ENCODE measurements at regions not wholly inside any gene's neighbourhood (a gene's known extent, or its start where the extent isn't known, plus 50 kb on each side); places are given as distances from the start of the nearest gene placed in this dataset.
A peak's percentile ranks its signal among the peaks of the same experiment; 100 is the strongest.

GRCh38 chr5:144577676-144578075 is 407.0 kb downstream of the KCTD16 start:
- Histone ChIP-seq H3K79me2 (ENCODE audit: insufficient read depth, low read length) (no peaks in the 10 kb centered on the region), H3K27ac (ENCODE audit: low read depth, low read length) (no peak overlapping the region), H4K20me1 (ENCODE audit: insufficient read depth, low read length) (no peaks in the 10 kb centered on the region), H2AFZ (ENCODE audit: low read depth, low read length) (no peak overlapping the region), H3K4me1 (ENCODE audit: insufficient read depth, low read length) (no peaks in the 10 kb centered on the region), H3K36me3 (ENCODE audit: insufficient read depth, low read length) (no peaks in the 10 kb centered on the region), H3K4me3 (ENCODE audit: insufficient read depth, low read depth, low read length) (no peak overlapping the region), H3K9me3 (ENCODE audit: insufficient read depth, low read depth, low read length) (no peaks in the 10 kb centered on the region), H3K9ac (ENCODE audit: low read length) (no peak overlapping the region), H3K27me3 (ENCODE audit: insufficient read depth, low read length) (no peaks in the 10 kb centered on the region), H3K4me2 (ENCODE audit: low read length) (no peak overlapping the region)
- DNase-seq (ENCODE audit: low read depth) (no peak), FAIRE-seq (no peak)
- Mint-ChIP-seq H3K4me1 (ENCODE audit: low read depth, unreplicated experiment) (no peaks in the 10 kb centered on the region), H3K9me3 (ENCODE audit: unreplicated experiment) (no peaks in the 10 kb centered on the region), H3K27me3 (ENCODE audit: low read depth, unreplicated experiment) (no peaks in the 10 kb centered on the region), H3K4me3 (ENCODE audit: unreplicated experiment) (no peak overlapping the region), H3K27ac (ENCODE audit: unreplicated experiment) (no peak overlapping the region), H3K36me3 (ENCODE audit: low read depth, unreplicated experiment) (no peaks in the 10 kb centered on the region)
- TF ChIP-seq EZH2 (IDR thresholded peaks at IDR 0.05; ENCODE audit: insufficient read depth, low read length), result no peak
- TF ChIP-seq CTCF (IDR thresholded peaks at IDR 0.05; ENCODE audit: insufficient read depth, low read depth, low read length), result no peak

GRCh38 chr5:144575736-144576135 is 405.1 kb downstream of the KCTD16 start:
- H3K4me3 ChIP-seq (ENCODE audit: insufficient read depth, low read depth, low read length), result no peak overlapping the region
- no peak overlapping the region for H3K4me2 ChIP-seq (ENCODE audit: low read length)
- no peak overlapping the region for H3K9ac ChIP-seq (ENCODE audit: low read length)
- H3K27me3 ChIP-seq (ENCODE audit: insufficient read depth, low read length), result no peaks in the 10 kb centered on the region
- H3K36me3 ChIP-seq (ENCODE audit: insufficient read depth, low read length), result no peaks in the 10 kb centered on the region
- Mint-ChIP-seq H3K4me1 (ENCODE audit: low read depth, unreplicated experiment) (no peaks in the 10 kb centered on the region), H3K4me3 (ENCODE audit: unreplicated experiment) (no peak overlapping the region), H3K36me3 (ENCODE audit: low read depth, unreplicated experiment) (no peaks in the 10 kb centered on the region), H3K27me3 (ENCODE audit: low read depth, unreplicated experiment) (no peaks in the 10 kb centered on the region), H3K9me3 (ENCODE audit: unreplicated experiment) (peaks cover 2% of the 10 kb centered on the region), H3K27ac (ENCODE audit: unreplicated experiment) (no peak overlapping the region)
- no peak for TF ChIP-seq CTCF (IDR thresholded peaks at IDR 0.05; ENCODE audit: insufficient read depth, low read depth, low read length)
- TF ChIP-seq EZH2 (IDR thresholded peaks at IDR 0.05; ENCODE audit: insufficient read depth, low read length), result no peak
- no peaks in the 10 kb centered on the region for H3K4me1 ChIP-seq (ENCODE audit: insufficient read depth, low read length)
- no peaks in the 10 kb centered on the region for H3K79me2 ChIP-seq (ENCODE audit: insufficient read depth, low read length)
- H3K27ac ChIP-seq (ENCODE audit: low read depth, low read length), result no peak overlapping the region
- FAIRE-seq, result no peak
- H3K9me3 ChIP-seq (ENCODE audit: insufficient read depth, low read depth, low read length), result no peaks in the 10 kb centered on the region
- no peaks in the 10 kb centered on the region for H4K20me1 ChIP-seq (ENCODE audit: insufficient read depth, low read length)
- DNase-seq (ENCODE audit: low read depth), result no peak
- no peak overlapping the region for H2AFZ ChIP-seq (ENCODE audit: low read depth, low read length)

GRCh38 chr5:144567421-144567780 is 396.7 kb downstream of the KCTD16 start:
- H3K27me3 ChIP-seq (ENCODE audit: insufficient read depth, low read length), result no peaks in the 10 kb centered on the region
- no peak for FAIRE-seq
- Mint-ChIP-seq H3K27ac (ENCODE audit: unreplicated experiment) (peak overlapping the region; percentile 87), H3K27me3 (ENCODE audit: low read depth, unreplicated experiment) (no peaks in the 10 kb centered on the region), H3K4me1 (ENCODE audit: low read depth, unreplicated experiment) (peaks cover 17% of the 10 kb centered on the region), H3K36me3 (ENCODE audit: low read depth, unreplicated experiment) (no peaks in the 10 kb centered on the region), H3K9me3 (ENCODE audit: unreplicated experiment) (peaks cover 12% of the 10 kb centered on the region), H3K4me3 (ENCODE audit: unreplicated experiment) (no peak overlapping the region)
- H3K4me1 ChIP-seq (ENCODE audit: insufficient read depth, low read length), result peaks cover 5% of the 10 kb centered on the region
- no peak overlapping the region for H3K9ac ChIP-seq (ENCODE audit: low read length)
- no peak overlapping the region for H2AFZ ChIP-seq (ENCODE audit: low read depth, low read length)
- no peaks in the 10 kb centered on the region for H3K36me3 ChIP-seq (ENCODE audit: insufficient read depth, low read length)
- no peak overlapping the region for H3K4me3 ChIP-seq (ENCODE audit: insufficient read depth, low read depth, low read length)
- peak overlapping the region; percentile 39 for H3K27ac ChIP-seq (ENCODE audit: low read depth, low read length)
- peak; percentile 47 for DNase-seq (ENCODE audit: low read depth)
- H3K79me2 ChIP-seq (ENCODE audit: insufficient read depth, low read length), result no peaks in the 10 kb centered on the region
- TF ChIP-seq CTCF (IDR thresholded peaks at IDR 0.05; ENCODE audit: insufficient read depth, low read depth, low read length), result peak; percentile 15
- no peak for TF ChIP-seq EZH2 (IDR thresholded peaks at IDR 0.05; ENCODE audit: insufficient read depth, low read length)
- H3K9me3 ChIP-seq (ENCODE audit: insufficient read depth, low read depth, low read length), result no peaks in the 10 kb centered on the region
- no peaks in the 10 kb centered on the region for H4K20me1 ChIP-seq (ENCODE audit: insufficient read depth, low read length)
- peak overlapping the region; percentile 65 for H3K4me2 ChIP-seq (ENCODE audit: low read length)

All from astrocyte (in vitro differentiated cells and primary cell).